T-helper 1 cell treated with Interleukin-12 subunit alpha and Interleukin-12 subunit beta and Interleukin-4 antibody, amounts not matched to agents 30 μg/mL and 1 μg/mL, for 36 hours (primary cell): ENCODE measurements at regions not wholly inside any gene's neighbourhood (a gene's known extent, or its start where the extent isn't known, plus 50 kb on each side); places are given as distances from the start of the nearest gene placed in this dataset.
"Not testable (repeated sequence)": the region's sequence is repeated elsewhere in the genome, so short reads cannot be mapped to it uniquely, and the experiment has no call there.

ENCODE experiments used
- H3K27ac Mint-ChIP-seq: one replicate; pipeline ENCODE4 v1.8.0; 2021; ENCODE audit warnings: mild to moderate bottlenecking, mixed read lengths
- H3K27me3 Mint-ChIP-seq: one replicate; pipeline ENCODE4 v1.8.0; 2021; ENCODE audit warnings: low read depth, mixed read lengths
- H3K36me3 Mint-ChIP-seq: one replicate; pipeline ENCODE4 v1.8.0; 2021; ENCODE audit warnings: low read depth, mixed read lengths
- H3K4me1 Mint-ChIP-seq: one replicate; pipeline ENCODE4 v1.8.0; 2021; ENCODE audit warnings: low read depth, mixed read lengths
- H3K4me3 Mint-ChIP-seq: one replicate; pipeline ENCODE4 v1.8.0; 2021; ENCODE audit warnings: mild to moderate bottlenecking, moderate library complexity, mixed read lengths
- H3K9me3 Mint-ChIP-seq: one replicate; pipeline ENCODE4 v1.8.0; 2021; ENCODE audit warnings: mixed read lengths

- H3K36me3 Mint-ChIP-seq, H3K4me3 Mint-ChIP-seq, H3K4me1 Mint-ChIP-seq, H3K27ac Mint-ChIP-seq, H3K9me3 Mint-ChIP-seq, H3K27me3 Mint-ChIP-seq: not testable (repeated sequence)
Observed at GRCh38 chr15:77881535-77881934, 196.0 kb downstream of the TBC1D2B start.

GRCh38 chr15:77879466-77879865, 198.0 kb downstream of the TBC1D2B start:
- not testable (repeated sequence) for H3K4me3 Mint-ChIP-seq, H3K27ac Mint-ChIP-seq, H3K27me3 Mint-ChIP-seq, H3K4me1 Mint-ChIP-seq, H3K36me3 Mint-ChIP-seq, H3K9me3 Mint-ChIP-seq

GRCh38 chr15:77877869-77878577, 199.5 kb downstream of the TBC1D2B start:
- Mint-ChIP-seq H3K4me3 (no peak overlapping the region), H3K4me1 (no peaks in the 10 kb centered on the region), H3K36me3 (no peaks in the 10 kb centered on the region), H3K9me3 (no peaks in the 10 kb centered on the region), H3K27me3 (no peaks in the 10 kb centered on the region), H3K27ac (no peak overlapping the region)

- not testable (repeated sequence) for H3K27ac Mint-ChIP-seq, H3K9me3 Mint-ChIP-seq, H3K27me3 Mint-ChIP-seq, H3K4me3 Mint-ChIP-seq, H3K36me3 Mint-ChIP-seq, H3K4me1 Mint-ChIP-seq
Observed at GRCh38 chr15:77876107-77876820, 201.2 kb downstream of the TBC1D2B start.

GRCh38 chr15:77875066-77875721, 202.3 kb downstream of the TBC1D2B start:
- not testable (repeated sequence) for H3K4me3 Mint-ChIP-seq, H3K27me3 Mint-ChIP-seq, H3K27ac Mint-ChIP-seq, H3K4me1 Mint-ChIP-seq, H3K36me3 Mint-ChIP-seq, H3K9me3 Mint-ChIP-seq

- Mint-ChIP-seq H3K27ac (no peak overlapping the region), H3K4me3 (no peak overlapping the region), H3K9me3 (no peaks in the 10 kb centered on the region), H3K36me3 (no peaks in the 10 kb centered on the region), H3K27me3 (no peaks in the 10 kb centered on the region), H3K4me1 (no peaks in the 10 kb centered on the region)
Observed at GRCh38 chr15:77874063-77874462, 203.4 kb downstream of the TBC1D2B start.

- H3K27ac Mint-ChIP-seq, H3K27me3 Mint-ChIP-seq, H3K4me3 Mint-ChIP-seq, H3K9me3 Mint-ChIP-seq, H3K4me1 Mint-ChIP-seq, H3K36me3 Mint-ChIP-seq: not testable (repeated sequence)
Observed at GRCh38 chr15:77872521-77873425, 204.7 kb downstream of the TBC1D2B start.

- no peak overlapping the region for H3K27ac Mint-ChIP-seq
- H3K27me3 Mint-ChIP-seq = no peaks in the 10 kb centered on the region
- H3K4me1 Mint-ChIP-seq = no peaks in the 10 kb centered on the region
- no peak overlapping the region for H3K4me3 Mint-ChIP-seq
- H3K36me3 Mint-ChIP-seq = no peaks in the 10 kb centered on the region
- H3K9me3 Mint-ChIP-seq = no peaks in the 10 kb centered on the region
Observed at GRCh38 chr15:77871852-77872371, 205.6 kb downstream of the TBC1D2B start.

- no peaks in the 10 kb centered on the region for H3K27me3 Mint-ChIP-seq
- H3K36me3 Mint-ChIP-seq = no peaks in the 10 kb centered on the region
- no peak overlapping the region for H3K27ac Mint-ChIP-seq
- H3K4me3 Mint-ChIP-seq = no peak overlapping the region
- no peaks in the 10 kb centered on the region for H3K9me3 Mint-ChIP-seq
- H3K4me1 Mint-ChIP-seq = no peaks in the 10 kb centered on the region
Observed at GRCh38 chr15:77870195-77871065, 207.1 kb downstream of the TBC1D2B start.

- Mint-ChIP-seq H3K9me3 (no peaks in the 10 kb centered on the region), H3K27ac (no peak overlapping the region), H3K4me3 (no peak overlapping the region), H3K4me1 (no peaks in the 10 kb centered on the region), H3K27me3 (no peaks in the 10 kb centered on the region), H3K36me3 (no peaks in the 10 kb centered on the region)
Observed at GRCh38 chr15:77869021-77869895, 208.3 kb downstream of the TBC1D2B start.

- not testable (repeated sequence) for H3K27ac Mint-ChIP-seq, H3K9me3 Mint-ChIP-seq, H3K36me3 Mint-ChIP-seq, H3K4me1 Mint-ChIP-seq, H3K4me3 Mint-ChIP-seq, H3K27me3 Mint-ChIP-seq
Observed at GRCh38 chr15:77868048-77868629, 209.4 kb downstream of the TBC1D2B start.

GRCh38 chr15:77867266-77868047, 210.1 kb downstream of the TBC1D2B start:
- Mint-ChIP-seq H3K4me1 (no peaks in the 10 kb centered on the region), H3K27ac (no peak overlapping the region), H3K36me3 (no peaks in the 10 kb centered on the region), H3K27me3 (no peaks in the 10 kb centered on the region), H3K4me3 (no peak overlapping the region), H3K9me3 (no peaks in the 10 kb centered on the region)
